H9 (cell line): ENCODE measurements at regions not wholly inside any gene's neighbourhood (a gene's known extent, or its start where the extent isn't known, plus 50 kb on each side); places are given as distances from the start of the nearest gene placed in this dataset.

Experiments
- DNase-seq: peaks from one replicate; pipeline ENCODE4 v3.0.0-alpha.2; 2017
- H2AFZ ChIP-seq: one replicate; pipeline ENCODE4 v1.6.1; 2013; ENCODE audit warnings: mild to moderate bottlenecking, low read length, control low read depth, moderate library complexity
- H2AK5ac ChIP-seq: 2 replicates; pipeline ENCODE4 v1.6.1; 2013; ENCODE audit warnings: low read length, control low read depth, mixed read lengths; ENCODE audit not compliant: insufficient read length
- H2BK120ac ChIP-seq: one replicate; pipeline ENCODE4 v1.6.1; 2013; ENCODE audit warnings: low read depth, mild to moderate bottlenecking, low read length, control low read depth, inconsistent platforms; ENCODE audit not compliant: poor library complexity, severe bottlenecking
- H2BK12ac ChIP-seq: 2 replicates; pipeline ENCODE4 v1.6.1; 2013; ENCODE audit warnings: low read length, control low read depth, mixed read lengths, low read depth; ENCODE audit not compliant: insufficient read length
- H2BK15ac ChIP-seq: 2 replicates; pipeline ENCODE4 v1.6.1; 2013; ENCODE audit warnings: low read depth, low read length, control low read depth
- H2BK20ac ChIP-seq: one replicate; pipeline ENCODE4 v1.6.1; 2013; ENCODE audit warnings: low read depth, mild to moderate bottlenecking, low read length, control low read depth, inconsistent platforms; ENCODE audit not compliant: poor library complexity, severe bottlenecking
- H2BK5ac ChIP-seq: 2 replicates; pipeline ENCODE4 v1.6.1; 2013; ENCODE audit warnings: low read length, control low read depth, mixed read lengths; ENCODE audit not compliant: insufficient read length
- H3K14ac ChIP-seq: 2 replicates; pipeline ENCODE4 v1.6.1; 2013; ENCODE audit warnings: low read length, control low read depth; ENCODE audit not compliant: insufficient read depth
- H3K18ac ChIP-seq: 2 replicates; pipeline ENCODE4 v1.6.1; 2013; ENCODE audit warnings: low read depth, mild to moderate bottlenecking, mixed read lengths, low read length, control low read depth; ENCODE audit not compliant: insufficient read length
- H3K23ac ChIP-seq: 2 replicates; pipeline ENCODE4 v1.6.1; 2013; ENCODE audit warnings: low read length, control low read depth, mixed read lengths, low read depth; ENCODE audit not compliant: insufficient read length
- H3K23me2 ChIP-seq: 2 replicates; pipeline ENCODE4 v1.6.1; 2013; ENCODE audit warnings: low read depth, mild to moderate bottlenecking, mixed read lengths, low read length, control low read depth; ENCODE audit not compliant: insufficient read length, poor library complexity, severe bottlenecking
- H3K27ac ChIP-seq: 2 replicates; pipeline ENCODE4 v1.5.1; 2013; ENCODE audit warnings: low read length, control low read depth, mixed read lengths, low read depth; ENCODE audit not compliant: insufficient read length
- H3K27me3 ChIP-seq: 2 replicates; pipeline ENCODE4 v1.6.1; 2013; ENCODE audit warnings: low read length, control low read depth, inconsistent platforms; ENCODE audit not compliant: insufficient read depth
- H3K4ac ChIP-seq: 2 replicates; pipeline ENCODE4 v1.6.1; 2013; ENCODE audit warnings: low read depth, mild to moderate bottlenecking, control low read depth, inconsistent platforms, low read length, moderate library complexity
- H3K4me1 ChIP-seq: 2 replicates; pipeline ENCODE4 v1.6.1; 2013; ENCODE audit warnings: low read length, control low read depth, inconsistent platforms; ENCODE audit not compliant: insufficient read depth
- H3K4me2 ChIP-seq: 2 replicates; pipeline ENCODE4 v1.6.1; 2013; ENCODE audit warnings: low read length, control low read depth, mixed read lengths; ENCODE audit not compliant: insufficient read length, insufficient read depth
- H3K56ac ChIP-seq: 2 replicates; pipeline ENCODE4 v1.6.1; 2013; ENCODE audit warnings: low read depth, mild to moderate bottlenecking, mixed read lengths, low read length, control low read depth; ENCODE audit not compliant: insufficient read length
- H3K79me1 ChIP-seq: 2 replicates; pipeline ENCODE4 v1.6.1; 2013; ENCODE audit warnings: low read depth, mild to moderate bottlenecking, moderate library complexity, low read length, control low read depth, inconsistent platforms; ENCODE audit not compliant: insufficient read depth, poor library complexity, severe bottlenecking
- H3K79me2 ChIP-seq: 2 replicates; pipeline ENCODE4 v1.6.1; 2013; ENCODE audit warnings: low read length, control low read depth, inconsistent platforms; ENCODE audit not compliant: insufficient read depth
- H3K9ac ChIP-seq: 2 replicates; pipeline ENCODE4 v1.6.1; 2013; ENCODE audit warnings: low read length, control low read depth, mixed read lengths; ENCODE audit not compliant: insufficient read length; ENCODE audit errors: extremely low read depth
- H3K9me3 ChIP-seq: one replicate; pipeline ENCODE4 v1.6.1; 2013; ENCODE audit warnings: low read depth, low read length, inconsistent platforms; ENCODE audit not compliant: control insufficient read depth
- H3T11ph ChIP-seq: one replicate; pipeline ENCODE4 v1.6.1; 2013; ENCODE audit warnings: mild to moderate bottlenecking, low read length, control low read depth, inconsistent platforms
- H4K20me1 ChIP-seq: one replicate; pipeline ENCODE4 v1.6.1; 2013; ENCODE audit not compliant: control insufficient read depth, insufficient read length, insufficient read depth
- H4K5ac ChIP-seq: 2 replicates; pipeline ENCODE4 v1.6.1; 2013; ENCODE audit warnings: low read depth, mild to moderate bottlenecking, mixed read lengths, low read length, control low read depth; ENCODE audit not compliant: insufficient read length
- H4K8ac ChIP-seq: replicated peaks from 2 replicates; pipeline ENCODE4 v1.6.1; 2013; ENCODE audit warnings: low read length, control low read depth, mixed read lengths, low read depth; ENCODE audit not compliant: insufficient read length
- H4K91ac ChIP-seq: 2 replicates; pipeline ENCODE4 v1.6.1; 2013; ENCODE audit warnings: low read depth, mild to moderate bottlenecking, moderate library complexity, mixed read lengths, low read length, control low read depth; ENCODE audit not compliant: insufficient read length
- H3K27ac Mint-ChIP-seq, 3 experiments: 2 replicates in 2 of 3; 3 replicates in 1 of 3; pipeline ENCODE4 v1.8.0; 2020 to 2021; ENCODE audit warnings: mixed read lengths in 3 of 3, mild to moderate bottlenecking in 1 of 3, moderate library complexity in 1 of 3
- H3K27me3 Mint-ChIP-seq: 2 replicates; pipeline ENCODE4 v1.8.0; 2021; ENCODE audit warnings: low read depth, mild to moderate bottlenecking, moderate library complexity, mixed read lengths
- H3K36me3 Mint-ChIP-seq, 3 experiments: 2 replicates in 2 of 3; 3 replicates in 1 of 3; pipeline ENCODE4 v1.8.0; 2020 to 2021; ENCODE audit warnings: low read depth in 3 of 3, mixed read lengths in 3 of 3; ENCODE audit not compliant: insufficient read depth in 1 of 3
- H3K4me1 Mint-ChIP-seq, 2 experiments: 2 replicates each; pipeline ENCODE4 v1.8.0; 2020; ENCODE audit warnings: mixed read lengths in 2 of 2
- H3K4me3 Mint-ChIP-seq, 2 experiments: 2 replicates in 1 of 2; 3 replicates in 1 of 2; pipeline ENCODE4 v1.8.0; 2020 to 2021; ENCODE audit warnings: mild to moderate bottlenecking in 2 of 2, mixed read lengths in 2 of 2, moderate library complexity in 1 of 2
- H3K9me3 Mint-ChIP-seq, 2 experiments: 2 replicates in 1 of 2; 3 replicates in 1 of 2; pipeline ENCODE4 v1.8.0; 2020; ENCODE audit warnings: mild to moderate bottlenecking in 2 of 2, mixed read lengths in 2 of 2, moderate library complexity in 1 of 2
- CTCF ChIP-seq: fragments of 200-600 bp; sonication (generic); conservative IDR thresholded peaks from 3 replicates; pipeline ENCODE4 v1.8.0; 2021; ENCODE audit warnings: antibody characterized with exemption, mild to moderate bottlenecking
- WGBS: extraction: QIAGEN DNeasy Blood & Tissue Kit; methylation state at CpG from one replicate; pipeline ENCODE4 v1.1.7; 2013; ENCODE audit warnings: missing lambda C conversion rate, low lambda C conversion rate, mixed read lengths; ENCODE audit not compliant: insufficient read length; ENCODE audit errors: extremely low coverage; 5-methylcytosine and 5-hydroxymethylcytosine counted together

- no peak overlapping the region for H3K9ac ChIP-seq
- H3K4me2 ChIP-seq = no peak overlapping the region
- peaks cover 30 to 33% of the 10 kb centered on the region in 2 experiments for H3K4me1 Mint-ChIP-seq
- no peak overlapping the region for H3K56ac ChIP-seq
- no peak overlapping the region for H2BK120ac ChIP-seq
- H3K9me3 Mint-ChIP-seq = peaks cover 24 to 27% of the 10 kb centered on the region in 2 experiments
- H4K5ac ChIP-seq = no peak overlapping the region
- no peak overlapping the region for H2BK15ac ChIP-seq
- H3K4me3 Mint-ChIP-seq = no peak overlapping the region
- no peak overlapping the region for H3T11ph ChIP-seq
- no peak overlapping the region for H3K23ac ChIP-seq
- no peak overlapping the region for H2BK5ac ChIP-seq
- peaks cover 10% of the 10 kb centered on the region; the same call in 1 of the 2 replicates for H3K4me1 ChIP-seq
- H4K91ac ChIP-seq = no peak overlapping the region
- no peak overlapping the region for H2BK12ac ChIP-seq
- no peak overlapping the region for H4K8ac ChIP-seq
- WGBS = no CpG with 5 or more reads among the region's 6 CpGs
- no peak overlapping the region; a peak in 1 of 7 replicates for H3K27ac Mint-ChIP-seq
- no peak overlapping the region for H3K27ac ChIP-seq
- H4K20me1 ChIP-seq = no peaks in the 10 kb centered on the region
- no peaks in the 10 kb centered on the region for H3K27me3 Mint-ChIP-seq
- no peaks in the 10 kb centered on the region for H3K79me2 ChIP-seq
- H2AK5ac ChIP-seq = no peak overlapping the region
- no peaks in the 10 kb centered on the region for H3K9me3 ChIP-seq
- H3K4ac ChIP-seq = no peak overlapping the region
- no peak overlapping the region for H3K14ac ChIP-seq
- DNase-seq = no peak
- H3K23me2 ChIP-seq = no peaks in the 10 kb centered on the region
- H3K27me3 ChIP-seq = no peaks in the 10 kb centered on the region
- no peak overlapping the region for H2BK20ac ChIP-seq
- no peak overlapping the region for H3K18ac ChIP-seq
- no peaks in the 10 kb centered on the region for H3K79me1 ChIP-seq
- H2AFZ ChIP-seq = no peak overlapping the region
- peaks cover 4 to 23% (median 16%) of the 10 kb centered on the region in 3 experiments for H3K36me3 Mint-ChIP-seq
- no peak for TF ChIP-seq CTCF
These were observed 127.8 kb upstream of the NOCT start for GRCh38 chr4:138887741-138888140.
